ENCODE measurements at regions not wholly inside any gene's neighbourhood (a gene's known extent, or its start where the extent isn't known, plus 50 kb on each side); places are given as distances from the start of the nearest gene placed in this dataset.

DNA sequence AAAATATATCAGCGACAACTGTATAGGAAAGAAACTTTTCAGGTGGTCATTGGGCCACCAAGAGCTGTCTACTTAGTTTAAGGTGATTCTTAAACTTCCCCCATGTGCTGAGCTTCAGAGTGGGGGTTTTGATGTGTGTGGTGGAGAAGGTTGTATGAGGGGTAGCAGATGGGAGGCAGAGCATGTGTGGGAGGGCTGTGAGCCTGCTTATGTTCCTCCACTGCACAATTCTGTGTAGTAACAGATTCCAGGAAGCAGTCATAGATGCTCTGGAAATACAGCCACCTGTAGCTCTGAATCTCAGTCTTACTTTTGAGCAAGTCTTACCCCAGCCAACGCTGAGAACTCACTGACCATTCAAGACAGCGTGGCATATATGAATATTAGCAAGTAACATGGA is 95.3 kb upstream of the SPATA13 start:
- ChIA-PET CTCF (interaction anchor here (0.7 to 2.1 kb wide), 4 partner anchors 9 to 1807 kb away, joined by 3 to 9 read pairs (median 6); no protein-coding TSS in a partner anchor), POLR2A (no interaction called here)
- no peaks in the 10 kb centered on the region for H3K4me1 Mint-ChIP-seq (ENCODE audit: insufficient read depth, unreplicated experiment)
- no TSS peak for BruUV-seq (replicated peaks)
- TF ChIP-seq, protein P1, sequence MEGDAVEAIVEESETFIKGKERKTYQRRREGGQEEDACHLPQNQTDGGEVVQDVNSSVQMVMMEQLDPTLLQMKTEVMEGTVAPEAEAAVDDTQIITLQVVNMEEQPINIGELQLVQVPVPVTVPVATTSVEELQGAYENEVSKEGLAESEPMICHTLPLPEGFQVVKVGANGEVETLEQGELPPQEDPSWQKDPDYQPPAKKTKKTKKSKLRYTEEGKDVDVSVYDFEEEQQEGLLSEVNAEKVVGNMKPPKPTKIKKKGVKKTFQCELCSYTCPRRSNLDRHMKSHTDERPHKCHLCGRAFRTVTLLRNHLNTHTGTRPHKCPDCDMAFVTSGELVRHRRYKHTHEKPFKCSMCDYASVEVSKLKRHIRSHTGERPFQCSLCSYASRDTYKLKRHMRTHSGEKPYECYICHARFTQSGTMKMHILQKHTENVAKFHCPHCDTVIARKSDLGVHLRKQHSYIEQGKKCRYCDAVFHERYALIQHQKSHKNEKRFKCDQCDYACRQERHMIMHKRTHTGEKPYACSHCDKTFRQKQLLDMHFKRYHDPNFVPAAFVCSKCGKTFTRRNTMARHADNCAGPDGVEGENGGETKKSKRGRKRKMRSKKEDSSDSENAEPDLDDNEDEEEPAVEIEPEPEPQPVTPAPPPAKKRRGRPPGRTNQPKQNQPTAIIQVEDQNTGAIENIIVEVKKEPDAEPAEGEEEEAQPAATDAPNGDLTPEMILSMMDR (IDR thresholded peaks at IDR 0.05; ENCODE audit: unreplicated experiment) = no peak
- no peaks in the 10 kb centered on the region for H3K9me3 Mint-ChIP-seq (ENCODE audit: unreplicated experiment)
- H3K4me3 Mint-ChIP-seq (ENCODE audit: unreplicated experiment) = no peak overlapping the region
- H3K27me3 Mint-ChIP-seq (ENCODE audit: insufficient read depth, unreplicated experiment) = peaks cover 34% of the 10 kb centered on the region
- H3K36me3 Mint-ChIP-seq (ENCODE audit: insufficient read depth, unreplicated experiment) = no peaks in the 10 kb centered on the region
- no peak for DNase-seq (ENCODE audit: unreplicated experiment)
- H3K27ac Mint-ChIP-seq (ENCODE audit: low read depth, unreplicated experiment) = no peak overlapping the region
- intact Hi-C loops (cut with micrococcal nuclease) = no loop called here

DNA sequence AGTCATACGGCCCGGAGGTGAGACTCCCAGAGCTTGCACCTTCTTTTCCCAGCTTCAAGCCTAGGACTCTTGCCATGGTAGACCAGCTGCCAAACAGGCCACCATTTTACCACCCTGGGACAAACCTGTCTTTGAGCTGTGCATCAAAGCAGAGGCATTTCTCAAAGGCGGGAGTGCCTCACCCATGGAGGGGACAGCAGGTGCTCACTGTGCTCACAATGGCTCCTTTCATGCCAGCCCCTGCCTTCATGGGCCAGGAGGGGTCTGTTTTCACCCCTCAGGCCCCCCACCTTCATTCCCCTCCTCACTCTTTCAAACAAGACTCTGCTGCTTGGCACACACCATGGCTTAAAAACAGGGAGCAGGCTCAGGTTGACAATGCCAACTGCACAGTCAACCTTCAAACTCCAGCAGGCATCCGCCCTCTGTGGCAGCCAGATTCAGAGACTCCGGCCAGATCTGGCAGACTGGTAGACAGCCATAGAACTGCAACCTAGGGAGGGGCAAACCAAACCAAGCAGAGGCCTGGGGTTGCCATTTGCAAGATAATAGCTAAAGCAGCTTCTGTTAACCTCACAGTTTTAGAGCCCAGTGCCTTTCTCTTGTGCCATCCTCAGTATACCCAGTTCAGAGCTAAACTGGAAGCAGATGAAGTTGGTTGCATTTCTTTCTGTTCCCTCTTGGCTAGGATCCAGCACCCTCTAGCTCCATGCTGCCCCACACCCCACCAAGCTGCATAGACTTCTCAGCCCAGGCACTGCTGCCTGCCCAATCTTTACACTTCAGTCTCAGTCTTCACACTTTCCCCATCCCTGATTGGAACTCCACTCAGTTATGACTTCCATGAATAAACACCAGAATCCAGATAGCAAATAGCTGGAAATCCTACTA is 93.9 kb upstream of the SPATA13 start:
- TF ChIP-seq, protein P1 (IDR thresholded peaks at IDR 0.05; ENCODE audit: unreplicated experiment) = no peak
- no TSS peak for BruUV-seq (replicated peaks)
- intact Hi-C loops (cut with micrococcal nuclease) = no loop called here
- CTCF ChIA-PET = interaction anchor here (0.5 to 2.1 kb wide), 4 partner anchors 10 to 162 kb away, joined by 3 to 7 read pairs (median 4); no protein-coding TSS in a partner anchor
- Mint-ChIP-seq H3K36me3 (ENCODE audit: insufficient read depth, unreplicated experiment) (peaks cover 5% of the 10 kb centered on the region), H3K27ac (ENCODE audit: low read depth, unreplicated experiment) (no peak overlapping the region), H3K4me3 (ENCODE audit: unreplicated experiment) (no peak overlapping the region), H3K9me3 (ENCODE audit: unreplicated experiment) (no peaks in the 10 kb centered on the region), H3K27me3 (ENCODE audit: insufficient read depth, unreplicated experiment) (peaks cover 34% of the 10 kb centered on the region), H3K4me1 (ENCODE audit: insufficient read depth, unreplicated experiment) (no peaks in the 10 kb centered on the region)
- DNase-seq (ENCODE audit: unreplicated experiment) = no peak
- POLR2A ChIA-PET = no interaction called here

DNA sequence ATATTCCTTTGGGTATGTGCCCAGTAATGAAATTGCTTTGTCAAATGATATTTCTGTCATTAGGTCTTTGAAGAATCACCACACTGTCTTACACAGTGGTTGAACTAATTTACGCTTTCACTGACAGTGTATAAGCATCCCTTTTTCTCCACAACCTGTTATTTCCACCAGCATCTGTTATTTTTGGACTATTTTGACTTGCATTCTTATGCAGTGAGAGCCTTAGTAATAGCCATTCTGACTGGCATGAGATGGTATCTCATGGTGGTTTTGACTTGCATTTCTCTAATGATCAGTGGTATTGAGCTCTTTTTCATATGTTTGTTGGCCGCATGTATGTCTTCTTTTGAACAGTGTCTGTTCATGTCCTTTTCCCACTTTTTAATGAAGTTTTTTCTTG is 92.0 kb upstream of the SPATA13 start:
- CTCF ChIA-PET = interaction anchor here (0.6 to 0.7 kb wide), 2 partner anchors 75 to 146 kb away, joined by 3 read pairs; no protein-coding TSS in a partner anchor
- H3K9me3 Mint-ChIP-seq (ENCODE audit: unreplicated experiment) = no peaks in the 10 kb centered on the region
- peaks cover 34% of the 10 kb centered on the region for H3K27me3 Mint-ChIP-seq (ENCODE audit: insufficient read depth, unreplicated experiment)
- DNase-seq (ENCODE audit: unreplicated experiment) = no peak
- H3K27ac Mint-ChIP-seq (ENCODE audit: low read depth, unreplicated experiment) = no peak overlapping the region
- H3K4me1 Mint-ChIP-seq (ENCODE audit: insufficient read depth, unreplicated experiment) = no peaks in the 10 kb centered on the region
- TF ChIP-seq, protein P1 (IDR thresholded peaks at IDR 0.05; ENCODE audit: unreplicated experiment) = no peak
- H3K4me3 Mint-ChIP-seq (ENCODE audit: unreplicated experiment) = no peak overlapping the region
- no TSS peak for BruUV-seq (replicated peaks)
- peaks cover 6% of the 10 kb centered on the region for H3K36me3 Mint-ChIP-seq (ENCODE audit: insufficient read depth, unreplicated experiment)
- POLR2A ChIA-PET = interaction anchor here (0.5 kb wide), 1 partner anchor 124 kb away, joined by 4 read pairs; no protein-coding TSS in a partner anchor
- intact Hi-C loops (cut with micrococcal nuclease) = no loop called here

DNA sequence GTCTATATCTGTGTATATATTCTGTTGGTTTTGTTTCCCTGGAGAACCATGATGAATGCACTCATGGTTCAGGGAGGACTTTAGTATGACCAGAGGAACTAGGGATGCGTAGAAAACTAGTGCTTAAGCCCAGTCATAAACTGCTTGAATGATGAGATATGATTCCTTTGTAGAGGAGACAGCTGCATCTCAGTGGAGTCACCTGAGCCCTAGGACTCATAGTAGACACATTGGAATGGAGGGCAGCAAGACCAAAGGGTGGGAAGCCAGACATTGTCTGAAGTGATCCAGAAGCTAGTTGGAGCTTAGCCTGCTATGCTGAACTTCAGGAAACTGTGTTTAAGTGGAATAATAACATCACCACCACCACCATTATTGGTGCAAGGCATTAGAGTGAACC is 89.5 kb upstream of the SPATA13 start:
- Mint-ChIP-seq H3K4me1 (ENCODE audit: insufficient read depth, unreplicated experiment) (no peaks in the 10 kb centered on the region), H3K27me3 (ENCODE audit: insufficient read depth, unreplicated experiment) (peaks cover 34% of the 10 kb centered on the region), H3K27ac (ENCODE audit: low read depth, unreplicated experiment) (no peak overlapping the region), H3K4me3 (ENCODE audit: unreplicated experiment) (no peak overlapping the region), H3K9me3 (ENCODE audit: unreplicated experiment) (no peaks in the 10 kb centered on the region), H3K36me3 (ENCODE audit: insufficient read depth, unreplicated experiment) (peaks cover 6% of the 10 kb centered on the region)
- ChIA-PET CTCF (interaction anchor here (0.6 to 1.8 kb wide), 2 partner anchors 18 to 209 kb away, joined by 3 to 7 read pairs; no protein-coding TSS in a partner anchor), POLR2A (interaction anchor here (0.7 kb wide), 1 partner anchor 711 kb away, joined by 3 read pairs; no protein-coding TSS in a partner anchor)
- no peak for DNase-seq (ENCODE audit: unreplicated experiment)
- intact Hi-C loops (cut with micrococcal nuclease) = no loop called here
- no TSS peak for BruUV-seq (replicated peaks)
- TF ChIP-seq, protein P1 (IDR thresholded peaks at IDR 0.05; ENCODE audit: unreplicated experiment) = no peak

Measured in MCF 10A (cell line).